Mesenchymal stem cell (in vitro differentiated cells and primary cell): ENCODE measurements at regions not wholly inside any gene's neighbourhood (a gene's known extent, or its start where the extent isn't known, plus 50 kb on each side); places are given as distances from the start of the nearest gene placed in this dataset.

ENCODE experiments used
- DNase-seq: peaks from one replicate; pipeline ENCODE4 v3.0.0-alpha.2; 2013
- H2AFZ ChIP-seq: one replicate; pipeline ENCODE4 v1.6.1; 2013; ENCODE audit warnings: low read depth, mild to moderate bottlenecking, control low read depth, inconsistent platforms, low read length, moderate library complexity
- H2AK5ac ChIP-seq: 2 replicates; pipeline ENCODE4 v1.6.1; 2013; ENCODE audit warnings: low read length, moderate library complexity, mild to moderate bottlenecking, inconsistent platforms; ENCODE audit not compliant: severe bottlenecking
- H2BK120ac ChIP-seq: one replicate; pipeline ENCODE4 v1.6.1; 2013; ENCODE audit warnings: low read depth, mild to moderate bottlenecking, inconsistent platforms, low read length, moderate library complexity
- H2BK12ac ChIP-seq, 2 experiments: one replicate each; pipeline ENCODE4 v1.6.1; 2013; ENCODE audit warnings: inconsistent platforms in 2 of 2, low read length in 2 of 2, mild to moderate bottlenecking in 2 of 2, moderate library complexity in 2 of 2, control low read depth in 1 of 2
- H2BK15ac ChIP-seq: one replicate; pipeline ENCODE4 v1.6.1; 2013; ENCODE audit warnings: mild to moderate bottlenecking, low read depth, inconsistent platforms; ENCODE audit not compliant: poor library complexity, severe bottlenecking
- H2BK5ac ChIP-seq: 2 replicates; pipeline ENCODE4 v1.6.1; 2013; ENCODE audit warnings: low read depth, mild to moderate bottlenecking, low read length, control low read depth, inconsistent platforms; ENCODE audit not compliant: poor library complexity, severe bottlenecking
- H3K14ac ChIP-seq, 2 experiments: one replicate each; pipeline ENCODE4 v1.6.1; 2013; ENCODE audit warnings: inconsistent platforms in 2 of 2, low read length in 2 of 2, control low read depth in 1 of 2, mild to moderate bottlenecking in 1 of 2, moderate library complexity in 1 of 2
- H3K18ac ChIP-seq, 2 experiments: one replicate each; pipeline ENCODE4 v1.6.1; 2013; ENCODE audit warnings: inconsistent platforms in 2 of 2, low read length in 2 of 2, control low read depth in 1 of 2, low read depth in 1 of 2, mild to moderate bottlenecking in 1 of 2
- H3K23ac ChIP-seq, 2 experiments: one replicate each; pipeline ENCODE4 v1.6.1; 2013; ENCODE audit warnings: inconsistent platforms in 2 of 2, low read length in 2 of 2, mild to moderate bottlenecking in 2 of 2, moderate library complexity in 2 of 2, control low read depth in 1 of 2
- H3K27ac ChIP-seq: 2 replicates; pipeline ENCODE4 v1.5.1; 2013; ENCODE audit warnings: mild to moderate bottlenecking, moderate library complexity, low read length, control low read depth, inconsistent platforms; ENCODE audit not compliant: poor library complexity, severe bottlenecking
- H3K27me3 ChIP-seq, 2 experiments: 2 replicates each; pipeline versions ENCODE4 v1.6.1 to v1.7.0; 2013; ENCODE audit warnings: low read length in 2 of 2, mild to moderate bottlenecking in 2 of 2, moderate library complexity in 2 of 2, control low read depth in 1 of 2, inconsistent platforms in 1 of 2; ENCODE audit not compliant: control insufficient read depth in 1 of 2, insufficient read depth in 1 of 2
- H3K36me3 ChIP-seq, 2 experiments: 2 replicates each; pipeline versions ENCODE4 v1.6.1 to v1.7.0; 2013; ENCODE audit warnings: low read length in 2 of 2, control low read depth in 1 of 2, inconsistent platforms in 1 of 2, low read depth in 1 of 2, mild to moderate bottlenecking in 1 of 2; ENCODE audit not compliant: insufficient read depth in 2 of 2, control insufficient read depth in 1 of 2
- H3K4ac ChIP-seq, 2 experiments: one replicate each; pipeline ENCODE4 v1.6.1; 2013; ENCODE audit warnings: inconsistent platforms in 2 of 2, low read length in 2 of 2, mild to moderate bottlenecking in 2 of 2, moderate library complexity in 2 of 2, control low read depth in 1 of 2, low read depth in 1 of 2
- H3K4me1 ChIP-seq: 2 replicates; pipeline ENCODE4 v1.6.1; 2013; ENCODE audit warnings: low read depth, low read length, control low read depth; ENCODE audit not compliant: control insufficient read depth, insufficient read depth
- H3K4me2 ChIP-seq: 2 replicates; pipeline ENCODE4 v1.6.1; 2013; ENCODE audit warnings: low read length, mild to moderate bottlenecking, inconsistent platforms; ENCODE audit not compliant: poor library complexity, severe bottlenecking
- H3K4me3 ChIP-seq, 2 experiments: 2 replicates each; pipeline versions ENCODE4 v1.5.1 to v1.7.0; 2013; ENCODE audit warnings: low read length in 2 of 2, mild to moderate bottlenecking in 2 of 2, control low read depth in 1 of 2, low read depth in 1 of 2; ENCODE audit not compliant: insufficient read depth in 1 of 2
- H3K79me1 ChIP-seq: replicated peaks from 2 replicates; pipeline ENCODE4 v1.6.1; 2013; ENCODE audit warnings: mild to moderate bottlenecking, control low read depth, low read length, inconsistent platforms; ENCODE audit not compliant: poor library complexity, severe bottlenecking
- H3K9ac ChIP-seq: 2 replicates; pipeline ENCODE4 v1.7.0; 2013; ENCODE audit warnings: mild to moderate bottlenecking, low read length, moderate library complexity
- H3K9me3 ChIP-seq: 2 replicates; pipeline ENCODE4 v1.7.0; 2013; ENCODE audit warnings: mild to moderate bottlenecking, low read length; ENCODE audit not compliant: control insufficient read depth
- H4K8ac ChIP-seq: one replicate; pipeline ENCODE4 v1.6.1; 2013; ENCODE audit warnings: inconsistent platforms, mild to moderate bottlenecking, low read length, moderate library complexity
- H4K91ac ChIP-seq: one replicate; pipeline ENCODE4 v1.6.1; 2013; ENCODE audit warnings: mild to moderate bottlenecking, low read length, inconsistent platforms
- whole genome bisulfite sequencing: methylation state at CpG from one replicate; pipeline ENCODE4 v1.1.7; 2013; ENCODE audit warnings: mixed read lengths; 5-methylcytosine and 5-hydroxymethylcytosine counted together

DNA sequence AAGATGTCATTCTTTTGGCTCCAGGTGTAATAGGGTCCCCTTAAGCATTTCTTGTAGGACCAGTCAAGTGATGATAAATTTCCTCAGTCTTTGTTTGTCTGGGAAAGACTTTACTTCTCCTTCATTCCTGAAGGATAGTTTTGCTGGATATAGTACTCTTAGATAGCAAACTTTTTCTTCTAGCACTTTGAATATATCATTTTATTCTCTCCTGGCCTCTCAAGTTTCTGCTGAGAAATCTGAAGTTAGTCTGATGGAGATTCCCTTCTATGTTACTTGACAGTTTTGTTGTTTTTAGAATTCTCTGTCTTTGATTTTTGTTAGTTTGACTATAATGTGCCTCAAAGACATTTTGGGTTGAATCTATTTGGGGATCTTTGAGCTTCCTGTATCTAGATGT lies 181.2 kb upstream of the HES1 start:
- Histone ChIP-seq H3K23ac (no peak overlapping the region), H2AFZ (no peak overlapping the region), H2BK12ac (no peak overlapping the region), H2AK5ac (no peak overlapping the region), H3K18ac (no peak overlapping the region), H2BK120ac (no peak overlapping the region), H3K9me3 (peaks cover 34% of the 10 kb centered on the region), H3K79me1 (no peaks in the 10 kb centered on the region), H3K36me3 (no peaks in the 10 kb centered on the region), H2BK15ac (no peak overlapping the region), H3K4ac (no peak overlapping the region), H3K14ac (no peak overlapping the region), H3K4me2 (no peak overlapping the region), H3K9ac (no peak overlapping the region), H3K27ac (no peak overlapping the region), H4K91ac (no peak overlapping the region), H3K4me1 (no peaks in the 10 kb centered on the region), H3K27me3 (peaks cover 40 to 52% of the 10 kb centered on the region in 2 experiments), H3K4me3 (no peak overlapping the region), H2BK5ac (no peak overlapping the region), H4K8ac (no peak overlapping the region)
- DNase-seq = no peak

GRCh38 chr3:193955719-193956118 lies 180.2 kb upstream of the HES1 start:
- Histone ChIP-seq H2AK5ac (no peak overlapping the region), H2AFZ (no peak overlapping the region), H3K79me1 (no peaks in the 10 kb centered on the region), H3K4me2 (no peak overlapping the region), H3K4ac (no peak overlapping the region), H3K9me3 (peaks cover 34% of the 10 kb centered on the region), H3K4me3 (no peak overlapping the region), H2BK120ac (no peak overlapping the region), H3K27ac (no peak overlapping the region), H2BK12ac (no peak overlapping the region), H4K91ac (no peak overlapping the region), H3K23ac (no peak overlapping the region), H3K4me1 (no peaks in the 10 kb centered on the region), H3K14ac (no peak overlapping the region), H4K8ac (no peak overlapping the region), H3K9ac (no peak overlapping the region), H3K27me3 (peaks cover 41 to 52% of the 10 kb centered on the region in 2 experiments), H2BK5ac (no peak overlapping the region), H3K36me3 (no peaks in the 10 kb centered on the region), H2BK15ac (no peak overlapping the region), H3K18ac (no peak overlapping the region)
- no peak for DNase-seq
- WGBS = 97% methylated on average over 7 of the region's 7 CpGs

DNA sequence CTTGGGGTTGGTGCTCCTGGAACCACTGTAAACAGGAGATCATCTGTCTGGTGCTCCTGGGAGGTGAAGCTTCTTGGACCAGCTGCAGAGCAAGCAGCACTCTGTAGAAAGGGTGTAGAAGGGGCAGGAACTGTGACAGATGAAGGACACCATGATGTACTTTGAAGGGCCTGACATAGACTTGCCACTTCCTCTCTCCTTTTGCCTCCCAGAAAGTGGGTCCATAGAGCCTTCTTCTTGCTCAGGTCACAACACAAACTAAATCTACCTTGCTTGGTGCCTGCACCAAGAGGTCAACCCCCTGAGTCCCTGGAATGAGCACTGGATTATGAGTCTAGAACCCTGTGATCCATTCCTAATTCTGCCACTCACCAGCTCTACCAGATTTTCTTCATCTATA lies 176.1 kb upstream of the HES1 start:
- Histone ChIP-seq H2AFZ (no peak overlapping the region), H3K9me3 (peaks cover 11% of the 10 kb centered on the region)

GRCh38 chr3:193960487-193961274 lies 175.3 kb upstream of the HES1 start:
- Histone ChIP-seq H3K23ac (no peak overlapping the region), H2BK120ac (no peak overlapping the region), H2BK12ac (no peak overlapping the region), H3K27me3 (peaks cover 73 to 78% of the 10 kb centered on the region in 2 experiments), H3K4me3 (no peak overlapping the region), H4K91ac (no peak overlapping the region), H2BK15ac (no peak overlapping the region), H2AFZ (no peak overlapping the region), H4K8ac (no peak overlapping the region), H3K18ac (no peak overlapping the region), H3K4me1 (no peaks in the 10 kb centered on the region), H2BK5ac (no peak overlapping the region), H3K79me1 (no peaks in the 10 kb centered on the region), H3K9ac (no peak overlapping the region), H3K27ac (no peak overlapping the region), H2AK5ac (no peak overlapping the region), H3K4ac (no peak overlapping the region), H3K4me2 (no peak overlapping the region), H3K36me3 (no peaks in the 10 kb centered on the region), H3K9me3 (peaks cover 5% of the 10 kb centered on the region), H3K14ac (no peak overlapping the region)
- peak; percentile 24 for DNase-seq
- WGBS = 59% methylated on average over 17 of the region's 21 CpGs

More for the DNA sequence above, 176.1 kb upstream of the HES1 start:
- Histone ChIP-seq H3K9ac (no peak overlapping the region), H2BK120ac (no peak overlapping the region), H3K36me3 (no peaks in the 10 kb centered on the region), H3K27ac (no peak overlapping the region), H3K4ac (no peak overlapping the region), H3K4me1 (no peaks in the 10 kb centered on the region), H3K18ac (no peak overlapping the region), H4K91ac (no peak overlapping the region), H2BK12ac (no peak overlapping the region), H4K8ac (no peak overlapping the region), H3K4me3 (no peak overlapping the region), H2AK5ac (no peak overlapping the region), H3K4me2 (no peak overlapping the region), H3K27me3 (peaks cover 66 to 70% of the 10 kb centered on the region in 2 experiments), H2BK5ac (no peak overlapping the region), H3K79me1 (no peaks in the 10 kb centered on the region), H3K14ac (no peak overlapping the region), H2BK15ac (no peak overlapping the region), H3K23ac (no peak overlapping the region)
- no peak for DNase-seq
